Upper lobe of left lung (tissue), 4 donors: ENCODE measurements at regions not wholly inside any gene's neighbourhood (a gene's known extent, or its start where the extent isn't known, plus 50 kb on each side); places are given as distances from the start of the nearest gene placed in this dataset.

Experiments
- POLR2A ChIP-seq, 4 donors: fragments of 450-650 bp; IDR thresholded peaks; one replicate each; pipeline ENCODE4 v1.5.1; 2016 to 2017; ENCODE audit warnings: antibody characterized with exemption in 4 of 4, mild to moderate bottlenecking in 2 of 4
- TF ChIP-seq, protein P1 (sequence below), 6 experiments: fragments of 450-650 bp in 4 of 6; fragments of 200-600 bp in 2 of 6; sonication (generic) in 2 of 6; IDR thresholded peaks; one replicate each; pipeline ENCODE4 v1.5.1; 2016 to 2019; ENCODE audit warnings: antibody characterized with exemption in 6 of 6

- TF ChIP-seq POLR2A (IDR thresholded peaks at IDR 0.05): no peak
- TF ChIP-seq, protein P1, sequence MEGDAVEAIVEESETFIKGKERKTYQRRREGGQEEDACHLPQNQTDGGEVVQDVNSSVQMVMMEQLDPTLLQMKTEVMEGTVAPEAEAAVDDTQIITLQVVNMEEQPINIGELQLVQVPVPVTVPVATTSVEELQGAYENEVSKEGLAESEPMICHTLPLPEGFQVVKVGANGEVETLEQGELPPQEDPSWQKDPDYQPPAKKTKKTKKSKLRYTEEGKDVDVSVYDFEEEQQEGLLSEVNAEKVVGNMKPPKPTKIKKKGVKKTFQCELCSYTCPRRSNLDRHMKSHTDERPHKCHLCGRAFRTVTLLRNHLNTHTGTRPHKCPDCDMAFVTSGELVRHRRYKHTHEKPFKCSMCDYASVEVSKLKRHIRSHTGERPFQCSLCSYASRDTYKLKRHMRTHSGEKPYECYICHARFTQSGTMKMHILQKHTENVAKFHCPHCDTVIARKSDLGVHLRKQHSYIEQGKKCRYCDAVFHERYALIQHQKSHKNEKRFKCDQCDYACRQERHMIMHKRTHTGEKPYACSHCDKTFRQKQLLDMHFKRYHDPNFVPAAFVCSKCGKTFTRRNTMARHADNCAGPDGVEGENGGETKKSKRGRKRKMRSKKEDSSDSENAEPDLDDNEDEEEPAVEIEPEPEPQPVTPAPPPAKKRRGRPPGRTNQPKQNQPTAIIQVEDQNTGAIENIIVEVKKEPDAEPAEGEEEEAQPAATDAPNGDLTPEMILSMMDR (IDR thresholded peaks at IDR 0.05): no peak
Observed at GRCh38 chr15:31852933-31853799, 177.1 kb upstream of the CHRNA7 start.
